PC-9 (cell line): ENCODE measurements at regions not wholly inside any gene's neighbourhood (a gene's known extent, or its start where the extent isn't known, plus 50 kb on each side); places are given as distances from the start of the nearest gene placed in this dataset.

ENCODE experiments used
- BruUV-seq: library from RNA; stranded (reverse); fragments of 400-500 nt; replicated peaks from 2 replicates; lab custom pipeline; 2021; lab: Mats Ljungman, UMichigan
- CTCF ChIA-PET: fragments of 300-600 bp; sonication (Branson Sonifier 250); formaldehyde crosslinking; loops from one replicate; lab custom pipeline; 2022; ENCODE audit warnings: antibody characterized with exemption; lab: Charles Lee
- POLR2A ChIA-PET: fragments of 300-600 bp; sonication (Branson Sonifier 250); formaldehyde crosslinking; loops from one replicate; lab custom pipeline; 2022; ENCODE audit warnings: antibody characterized with exemption; ENCODE audit not compliant: unreplicated experiment; lab: Charles Lee
- DNase-seq, 2 experiments: peaks; one replicate each; pipeline versions ENCODE4 v3.0.0 to v3.0.0-alpha.2; 2015 to 2022; ENCODE audit warnings: mixed read lengths in 1 of 2
- H2AFZ ChIP-seq: fragments of 200-600 bp; sonication (generic); 2 replicates; pipeline ENCODE4 v1.8.1; 2017; ENCODE audit warnings: antibody characterized with exemption
- H3F3A ChIP-seq: fragments of 200-600 bp; sonication (generic); 2 replicates; pipeline ENCODE4 v1.8.1; 2017; ENCODE audit warnings: antibody characterized with exemption, mild to moderate bottlenecking, low read depth; ENCODE audit not compliant: insufficient read depth
- H3K27ac ChIP-seq: fragments of 200-600 bp; sonication (generic); 2 replicates; pipeline ENCODE4 v1.6.1; 2016; ENCODE audit warnings: mixed run types
- H3K27me3 ChIP-seq: fragments of 200-600 bp; sonication (generic); 2 replicates; pipeline ENCODE4 v1.6.1; 2016; ENCODE audit warnings: low read depth, mixed run types; ENCODE audit not compliant: insufficient read depth
- H3K36me3 ChIP-seq: fragments of 200-600 bp; sonication (generic); 2 replicates; pipeline ENCODE4 v1.6.1; 2016; ENCODE audit warnings: low read depth, mixed run types
- H3K4me1 ChIP-seq: fragments of 200-600 bp; sonication (generic); replicated peaks from 2 replicates; pipeline ENCODE4 v1.6.1; 2016; ENCODE audit warnings: mixed run types; ENCODE audit not compliant: insufficient read depth
- H3K4me2 ChIP-seq: fragments of 200-600 bp; sonication (generic); 2 replicates; pipeline ENCODE4 v1.6.1; 2017; ENCODE audit warnings: mixed run types
- H3K4me3 ChIP-seq: fragments of 200-600 bp; sonication (generic); 2 replicates; pipeline ENCODE4 v1.6.1; 2016; ENCODE audit warnings: mixed run types
- H3K79me2 ChIP-seq: fragments of 200-600 bp; sonication (generic); 2 replicates; pipeline ENCODE4 v1.6.1; 2017; ENCODE audit warnings: low read depth, mixed run types
- H3K9me2 ChIP-seq: fragments of 200-600 bp; sonication (generic); 2 replicates; pipeline ENCODE4 v1.8.1; 2017; ENCODE audit warnings: mild to moderate bottlenecking; ENCODE audit not compliant: insufficient read depth
- H3K9me3 ChIP-seq: fragments of 200-600 bp; sonication (generic); 2 replicates; pipeline ENCODE4 v1.8.1; 2016; ENCODE audit warnings: low read depth; ENCODE audit not compliant: insufficient read depth
- H4K20me1 ChIP-seq: fragments of 200-600 bp; sonication (generic); 2 replicates; pipeline ENCODE4 v1.8.1; 2017; ENCODE audit not compliant: insufficient read depth
- CTCF ChIP-seq: fragments of 200-600 bp; sonication (generic); conservative IDR thresholded peaks from 2 replicates; pipeline ENCODE4 v1.6.1; 2017; ENCODE audit warnings: mixed run types, antibody characterized with exemption, mild to moderate bottlenecking, moderate library complexity
- EZH2 ChIP-seq: fragments of 200-600 bp; sonication (generic); IDR thresholded peaks from 2 replicates; pipeline ENCODE4 v1.8.0; 2017; ENCODE audit warnings: antibody characterized with exemption, low read depth
- intact Hi-C: fragments of 100-400 bp; cut with micrococcal nuclease; formaldehyde crosslinking; loops from one replicate; pipeline ENCODE4 v1.10.0; 2022; ENCODE audit not compliant: unreplicated experiment

- no peaks in the 10 kb centered on the region for H3K4me1 ChIP-seq
- ChIA-PET CTCF (no interaction called here), POLR2A (no interaction called here)
- no TSS peak for BruUV-seq
- no peak overlapping the region for H3K27ac ChIP-seq
- intact Hi-C loops = no loop called here
- no peak overlapping the region for H2AFZ ChIP-seq
- H3K27me3 ChIP-seq = no peaks in the 10 kb centered on the region
- no peak for TF ChIP-seq EZH2
- TF ChIP-seq CTCF = no peak
- H3K9me2 ChIP-seq = 0 out of 2 replicates have a peak, but pooled peaks cover 6% of the 10 kb centered on the region
- no peak overlapping the region for H3K4me2 ChIP-seq
- H3K79me2 ChIP-seq = no peaks in the 10 kb centered on the region
- H3F3A ChIP-seq = no peaks in the 10 kb centered on the region
- DNase-seq = no peak
- H3K36me3 ChIP-seq = no peaks in the 10 kb centered on the region
- 0 out of 2 replicates have a peak, but pooled peaks cover 5% of the 10 kb centered on the region for H3K9me3 ChIP-seq
- H4K20me1 ChIP-seq = no peaks in the 10 kb centered on the region
- no peak overlapping the region for H3K4me3 ChIP-seq
Observed at GRCh38 chr10:52551046-52551445, 221.5 kb downstream of the MBL2 start.

GRCh38 chr10:52558090-52558489, 214.5 kb downstream of the MBL2 start:
- TF ChIP-seq EZH2 = no peak
- TF ChIP-seq CTCF = no peak
- no peaks in the 10 kb centered on the region for H4K20me1 ChIP-seq
- H3K27me3 ChIP-seq = no peaks in the 10 kb centered on the region
- ChIA-PET POLR2A (no interaction called here), CTCF (no interaction called here)
- no peaks in the 10 kb centered on the region for H3K79me2 ChIP-seq
- H3K4me1 ChIP-seq = no peaks in the 10 kb centered on the region
- no peak for DNase-seq
- H3K36me3 ChIP-seq = no peaks in the 10 kb centered on the region
- intact Hi-C loops = no loop called here
- no peaks in the 10 kb centered on the region for H3F3A ChIP-seq
- H2AFZ ChIP-seq = no peak overlapping the region
- BruUV-seq = no TSS peak
- no peak overlapping the region for H3K27ac ChIP-seq
- H3K4me2 ChIP-seq = no peak overlapping the region
- H3K9me3 ChIP-seq = no peaks in the 10 kb centered on the region
- no peaks in the 10 kb centered on the region for H3K9me2 ChIP-seq
- no peak overlapping the region for H3K4me3 ChIP-seq

GRCh38 chr10:52561322-52561721, 211.3 kb downstream of the MBL2 start:
- Histone ChIP-seq H3K27ac (no peak overlapping the region), H3K4me2 (no peak overlapping the region), H3K27me3 (no peaks in the 10 kb centered on the region), H3F3A (no peaks in the 10 kb centered on the region), H3K4me3 (no peak overlapping the region), H3K9me3 (no peaks in the 10 kb centered on the region), H3K79me2 (no peaks in the 10 kb centered on the region), H4K20me1 (no peaks in the 10 kb centered on the region), H2AFZ (no peak overlapping the region), H3K9me2 (no peaks in the 10 kb centered on the region), H3K4me1 (peaks cover under 1% of the 10 kb centered on the region; the same call in 1 of the 2 replicates), H3K36me3 (no peaks in the 10 kb centered on the region)
- ChIA-PET POLR2A (no interaction called here), CTCF (interaction anchor here (0.7 kb wide), 1 partner anchor 295 kb away, joined by 3 read pairs; no protein-coding TSS in a partner anchor)
- TF ChIP-seq EZH2 = no peak
- no peak for TF ChIP-seq CTCF
- no TSS peak for BruUV-seq
- DNase-seq = no peak
- intact Hi-C loops = no loop called here
